A673 (cell line): ENCODE measurements at regions not wholly inside any gene's neighbourhood (a gene's known extent, or its start where the extent isn't known, plus 50 kb on each side); places are given as distances from the start of the nearest gene placed in this dataset.
A peak's percentile ranks its signal among the peaks of the same experiment; 100 is the strongest.

Experiments used
- BruUV-seq: library from RNA; stranded (reverse); fragments of 400-500 nt; replicated peaks from 2 replicates; lab custom pipeline; 2021; lab: Mats Ljungman, UMichigan
- CTCF ChIA-PET: fragments of 300-600 bp; sonication (Branson Sonifier 250); formaldehyde crosslinking; loops from one replicate; lab custom pipeline; 2022; ENCODE audit warnings: antibody characterized with exemption; lab: Charles Lee
- POLR2A ChIA-PET: fragments of 300-600 bp; sonication (Branson Sonifier 250); formaldehyde crosslinking; loops from one replicate; lab custom pipeline; 2022; ENCODE audit warnings: antibody characterized with exemption; ENCODE audit not compliant: low non-redundant PET; lab: Charles Lee
- DNase-seq: peaks from one replicate; pipeline ENCODE4 v3.0.0-alpha.2; 2015; ENCODE audit warnings: low spot score
- H3K27ac ChIP-seq: fragments of 200-600 bp; sonication (generic); 2 replicates; pipeline ENCODE4 v1.5.1; 2016; ENCODE audit warnings: mixed run types, low read depth, mild to moderate bottlenecking, mixed read lengths, antibody characterized with exemption, low read length; ENCODE audit not compliant: poor library complexity, severe bottlenecking
- H3K27me3 ChIP-seq: fragments of 200-600 bp; sonication (generic); replicated peaks from 2 replicates; pipeline ENCODE4 v1.6.1; 2017; ENCODE audit warnings: mixed run types, low read depth, mild to moderate bottlenecking, mixed read lengths, antibody characterized with exemption, low read length; ENCODE audit not compliant: insufficient read depth, poor library complexity
- H3K36me3 ChIP-seq: fragments of 200-600 bp; sonication (generic); 2 replicates; pipeline ENCODE4 v1.6.1; 2016; ENCODE audit warnings: mixed run types, mild to moderate bottlenecking, mixed read lengths, antibody characterized with exemption, low read length; ENCODE audit not compliant: insufficient read depth, poor library complexity, severe bottlenecking
- H3K4me1 ChIP-seq: fragments of 200-600 bp; sonication (generic); 2 replicates; pipeline ENCODE4 v1.6.1; 2017; ENCODE audit warnings: mixed run types, mild to moderate bottlenecking, mixed read lengths, antibody characterized with exemption, low read length; ENCODE audit not compliant: insufficient read depth, poor library complexity, severe bottlenecking
- H3K4me3 ChIP-seq: fragments of 200-600 bp; sonication (generic); 2 replicates; pipeline ENCODE4 v1.5.1; 2016; ENCODE audit warnings: low read depth, mixed run types, mild to moderate bottlenecking, mixed read lengths, low read length; ENCODE audit not compliant: poor library complexity, severe bottlenecking
- H3K9me3 ChIP-seq: fragments of 200-600 bp; sonication (generic); 2 replicates; pipeline ENCODE4 v1.6.1; 2016; ENCODE audit warnings: mixed run types, low read depth, mild to moderate bottlenecking, mixed read lengths, antibody characterized with exemption, low read length; ENCODE audit not compliant: poor library complexity, severe bottlenecking
- EZH2 ChIP-seq: fragments of 200-600 bp; sonication (generic); IDR thresholded peaks from 2 replicates; pipeline ENCODE4 v1.6.1; 2017; ENCODE audit warnings: borderline replicate concordance, low read depth, mild to moderate bottlenecking, mixed read lengths, antibody characterized with exemption, low read length; ENCODE audit not compliant: poor library complexity, severe bottlenecking
- intact Hi-C: fragments of 100-400 bp; cut with micrococcal nuclease; formaldehyde crosslinking; loops from one replicate; pipeline ENCODE4 v1.10.0; 2022; ENCODE audit not compliant: unreplicated experiment
- TF ChIP-seq, protein P1 (sequence below): fragments of 300-800, 200-600 bp; sonication (generic); conservative IDR thresholded peaks from 2 replicates; pipeline ENCODE4 v1.5.1; 2017; ENCODE audit warnings: low read depth, mild to moderate bottlenecking, antibody characterized with exemption, low read length, moderate library complexity, mixed read lengths

DNA sequence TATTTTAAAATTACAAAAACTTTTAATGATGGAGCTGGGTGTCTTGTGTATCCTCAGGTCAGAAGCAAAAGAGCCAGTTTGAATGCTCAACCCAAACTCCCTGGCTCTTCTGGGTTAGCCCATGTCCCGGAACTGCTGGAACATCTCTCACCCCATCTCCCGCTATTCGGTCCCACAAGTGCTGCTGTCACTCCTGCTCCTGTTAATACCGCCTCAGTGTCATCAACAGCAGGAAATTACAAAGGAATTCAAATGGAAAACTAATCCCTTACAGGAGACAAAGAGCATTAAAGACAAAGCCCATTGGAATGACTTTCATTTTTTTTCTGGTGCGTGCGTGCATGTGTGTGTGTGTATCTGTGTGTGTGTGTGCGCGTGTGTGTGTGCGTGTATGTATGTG, 112.0 kb upstream of the C7orf33 start:
- Histone ChIP-seq H3K4me1 (no peaks in the 10 kb centered on the region), H3K27me3 (no peaks in the 10 kb centered on the region), H3K9me3 (no peaks in the 10 kb centered on the region), H3K4me3 (no peak overlapping the region), H3K36me3 (no peaks in the 10 kb centered on the region), H3K27ac (no peak overlapping the region)
- DNase-seq, result no peak
- CTCF ChIA-PET, result interaction anchor here (2.5 kb wide), 1 partner anchor 213 kb away, joined by 17 read pairs; no protein-coding TSS in a partner anchor
- no peak for TF ChIP-seq EZH2
- TF ChIP-seq, protein P1, sequence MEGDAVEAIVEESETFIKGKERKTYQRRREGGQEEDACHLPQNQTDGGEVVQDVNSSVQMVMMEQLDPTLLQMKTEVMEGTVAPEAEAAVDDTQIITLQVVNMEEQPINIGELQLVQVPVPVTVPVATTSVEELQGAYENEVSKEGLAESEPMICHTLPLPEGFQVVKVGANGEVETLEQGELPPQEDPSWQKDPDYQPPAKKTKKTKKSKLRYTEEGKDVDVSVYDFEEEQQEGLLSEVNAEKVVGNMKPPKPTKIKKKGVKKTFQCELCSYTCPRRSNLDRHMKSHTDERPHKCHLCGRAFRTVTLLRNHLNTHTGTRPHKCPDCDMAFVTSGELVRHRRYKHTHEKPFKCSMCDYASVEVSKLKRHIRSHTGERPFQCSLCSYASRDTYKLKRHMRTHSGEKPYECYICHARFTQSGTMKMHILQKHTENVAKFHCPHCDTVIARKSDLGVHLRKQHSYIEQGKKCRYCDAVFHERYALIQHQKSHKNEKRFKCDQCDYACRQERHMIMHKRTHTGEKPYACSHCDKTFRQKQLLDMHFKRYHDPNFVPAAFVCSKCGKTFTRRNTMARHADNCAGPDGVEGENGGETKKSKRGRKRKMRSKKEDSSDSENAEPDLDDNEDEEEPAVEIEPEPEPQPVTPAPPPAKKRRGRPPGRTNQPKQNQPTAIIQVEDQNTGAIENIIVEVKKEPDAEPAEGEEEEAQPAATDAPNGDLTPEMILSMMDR, result no peak
- intact Hi-C loops, result no loop called here
- POLR2A ChIA-PET, result no interaction called here
- no TSS peak for BruUV-seq

- DNase-seq, result peak; percentile 32
- POLR2A ChIA-PET, result no interaction called here
- intact Hi-C loops, result loop anchor here (1.0 kb wide), 1 partner anchor 194 kb away; no protein-coding TSS in a partner anchor
- CTCF ChIA-PET, result interaction anchor here (0.6 to 2.5 kb wide), 4 partner anchors 195 to 830 kb away, joined by 3 to 17 read pairs (median 5); no protein-coding TSS in a partner anchor
- H3K4me1 ChIP-seq, result no peaks in the 10 kb centered on the region
- no peaks in the 10 kb centered on the region for H3K9me3 ChIP-seq
- no TSS peak for BruUV-seq
- TF ChIP-seq EZH2, result no peak
- TF ChIP-seq, protein P1, result peak; percentile 37; the same call in 1 of the 2 replicates
- H3K36me3 ChIP-seq, result no peaks in the 10 kb centered on the region
- no peak overlapping the region for H3K27ac ChIP-seq
- no peaks in the 10 kb centered on the region for H3K27me3 ChIP-seq
- H3K4me3 ChIP-seq, result no peak overlapping the region
Observed at GRCh38 chr7:148480479-148481146, 110.0 kb upstream of the C7orf33 start.

DNA sequence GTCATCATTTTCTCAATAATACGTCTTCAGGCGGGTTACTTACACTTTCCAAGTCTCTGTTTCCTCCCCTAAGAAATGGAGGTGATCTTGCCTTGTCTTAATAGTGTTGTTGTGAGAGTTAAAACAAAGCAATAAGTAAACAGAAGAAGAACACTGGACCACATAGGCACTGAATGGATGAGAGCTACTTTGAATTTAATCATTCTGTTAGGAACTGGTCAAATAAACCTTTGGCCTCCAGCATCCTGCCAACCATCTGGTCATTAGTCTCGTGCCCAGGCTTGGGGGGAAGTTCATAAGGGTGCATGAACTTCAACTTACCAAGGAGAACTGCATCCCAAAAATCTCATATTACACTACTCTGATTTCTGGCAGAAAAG, 109.4 kb upstream of the C7orf33 start:
- POLR2A ChIA-PET, result no interaction called here

More for the DNA sequence above, 109.4 kb upstream of the C7orf33 start:
- BruUV-seq, result no TSS peak
- Histone ChIP-seq H3K36me3 (no peaks in the 10 kb centered on the region), H3K27me3 (no peaks in the 10 kb centered on the region), H3K27ac (no peak overlapping the region), H3K4me1 (no peaks in the 10 kb centered on the region), H3K9me3 (no peaks in the 10 kb centered on the region), H3K4me3 (no peak overlapping the region)
- TF ChIP-seq EZH2, result no peak
- TF ChIP-seq, protein P1, result no peak
- CTCF ChIA-PET, result interaction anchor here (1.3 to 2.5 kb wide), 3 partner anchors 196 to 226 kb away, joined by 4 to 17 read pairs (median 6); no protein-coding TSS in a partner anchor
- intact Hi-C loops, result no loop called here
- no peak for DNase-seq
